ENCODE measurements at regions not wholly inside any gene's neighbourhood (a gene's known extent, or its start where the extent isn't known, plus 50 kb on each side); places are given as distances from the start of the nearest gene placed in this dataset.

DNA sequence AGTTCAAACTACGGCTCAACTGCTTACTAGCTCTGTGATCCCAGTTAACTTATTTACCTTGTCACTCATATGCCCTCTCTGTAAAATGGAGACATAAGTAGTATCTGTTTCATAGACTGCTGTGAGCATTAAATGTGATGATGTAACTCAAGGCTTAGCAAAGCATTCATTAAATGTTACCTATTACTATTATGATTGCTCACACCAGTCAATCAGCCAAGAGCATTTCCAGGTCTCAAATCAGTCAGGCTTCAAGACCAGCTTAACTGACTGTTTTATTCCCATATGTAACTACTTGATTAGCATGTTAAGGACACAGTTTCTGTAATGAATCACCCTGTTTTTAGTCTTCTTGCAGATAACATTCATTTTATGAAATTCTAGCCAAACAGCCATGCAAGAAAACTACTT is 413.3 kb downstream of the MLLT3 start:
- H3K4me2 ChIP-seq (ENCODE audit: low read length) = no peak overlapping the region
- no peak for DNase-seq (ENCODE audit: low read depth)
- no peaks in the 10 kb centered on the region for H4K20me1 ChIP-seq (ENCODE audit: insufficient read depth, low read length)
- peaks cover 24% of the 10 kb centered on the region for H3K4me1 Mint-ChIP-seq (ENCODE audit: low read depth, unreplicated experiment)
- no peak overlapping the region for H3K27ac ChIP-seq (ENCODE audit: low read depth, low read length)
- no peaks in the 10 kb centered on the region for H3K27me3 Mint-ChIP-seq (ENCODE audit: low read depth, unreplicated experiment)
- no peaks in the 10 kb centered on the region for H3K36me3 Mint-ChIP-seq (ENCODE audit: low read depth, unreplicated experiment)
- H2AFZ ChIP-seq (ENCODE audit: low read depth, low read length) = no peak overlapping the region
- H3K27me3 ChIP-seq (ENCODE audit: insufficient read depth, low read length) = no peaks in the 10 kb centered on the region
- H3K79me2 ChIP-seq (ENCODE audit: insufficient read depth, low read length) = no peaks in the 10 kb centered on the region
- H3K9me3 ChIP-seq (ENCODE audit: insufficient read depth, low read depth, low read length) = no peaks in the 10 kb centered on the region
- H3K9ac ChIP-seq (ENCODE audit: low read length) = no peak overlapping the region
- H3K4me3 ChIP-seq (ENCODE audit: insufficient read depth, low read depth, low read length) = no peak overlapping the region
- no peak overlapping the region for H3K4me3 Mint-ChIP-seq (ENCODE audit: unreplicated experiment)
- TF ChIP-seq EZH2 (IDR thresholded peaks at IDR 0.05; ENCODE audit: insufficient read depth, low read length) = no peak
- TF ChIP-seq CTCF (IDR thresholded peaks at IDR 0.05; ENCODE audit: insufficient read depth, low read depth, low read length) = no peak
- H3K36me3 ChIP-seq (ENCODE audit: insufficient read depth, low read length) = no peaks in the 10 kb centered on the region
- H3K4me1 ChIP-seq (ENCODE audit: insufficient read depth, low read length) = no peaks in the 10 kb centered on the region
- FAIRE-seq = no peak
- peak overlapping the region; percentile 83 for H3K27ac Mint-ChIP-seq (ENCODE audit: unreplicated experiment)
- H3K9me3 Mint-ChIP-seq (ENCODE audit: unreplicated experiment) = no peaks in the 10 kb centered on the region

GRCh38 chr9:20208226-20208625 is 414.1 kb downstream of the MLLT3 start:
- Histone ChIP-seq H3K4me1 (ENCODE audit: insufficient read depth, low read length) (no peaks in the 10 kb centered on the region), H4K20me1 (ENCODE audit: insufficient read depth, low read length) (no peaks in the 10 kb centered on the region), H3K27me3 (ENCODE audit: insufficient read depth, low read length) (no peaks in the 10 kb centered on the region), H3K79me2 (ENCODE audit: insufficient read depth, low read length) (no peaks in the 10 kb centered on the region), H3K27ac (ENCODE audit: low read depth, low read length) (no peak overlapping the region), H3K9ac (ENCODE audit: low read length) (no peak overlapping the region), H3K4me2 (ENCODE audit: low read length) (no peak overlapping the region), H3K4me3 (ENCODE audit: insufficient read depth, low read depth, low read length) (no peak overlapping the region), H2AFZ (ENCODE audit: low read depth, low read length) (no peak overlapping the region), H3K9me3 (ENCODE audit: insufficient read depth, low read depth, low read length) (no peaks in the 10 kb centered on the region), H3K36me3 (ENCODE audit: insufficient read depth, low read length) (no peaks in the 10 kb centered on the region)
- peaks cover 24% of the 10 kb centered on the region for H3K4me1 Mint-ChIP-seq (ENCODE audit: low read depth, unreplicated experiment)
- no peak for FAIRE-seq
- no peak for TF ChIP-seq EZH2 (IDR thresholded peaks at IDR 0.05; ENCODE audit: insufficient read depth, low read length)
- TF ChIP-seq CTCF (IDR thresholded peaks at IDR 0.05; ENCODE audit: insufficient read depth, low read depth, low read length) = no peak
- DNase-seq (ENCODE audit: low read depth) = no peak
- H3K27ac Mint-ChIP-seq (ENCODE audit: unreplicated experiment) = no peak overlapping the region
- no peaks in the 10 kb centered on the region for H3K36me3 Mint-ChIP-seq (ENCODE audit: low read depth, unreplicated experiment)
- no peak overlapping the region for H3K4me3 Mint-ChIP-seq (ENCODE audit: unreplicated experiment)
- H3K27me3 Mint-ChIP-seq (ENCODE audit: low read depth, unreplicated experiment) = no peaks in the 10 kb centered on the region
- no peaks in the 10 kb centered on the region for H3K9me3 Mint-ChIP-seq (ENCODE audit: unreplicated experiment)

DNA sequence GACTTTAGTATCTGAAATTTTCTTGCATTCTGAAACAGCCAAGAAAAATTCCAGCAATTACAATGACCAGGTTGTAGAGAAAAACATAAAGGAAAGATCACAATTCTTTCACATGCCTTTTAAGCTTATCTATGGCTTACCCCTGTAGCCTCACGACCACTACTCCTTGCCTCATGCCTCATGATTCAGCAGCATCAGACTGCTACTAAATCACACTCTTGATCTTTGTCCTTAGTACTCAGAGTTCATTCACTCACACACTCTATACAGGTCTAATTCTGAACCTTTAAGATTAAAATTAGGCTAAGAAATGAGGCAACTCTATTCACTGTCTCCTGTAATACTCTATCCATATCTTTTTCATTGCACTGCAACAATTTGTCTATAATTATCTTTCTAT is 415.1 kb downstream of the MLLT3 start:
- Mint-ChIP-seq H3K4me1 (ENCODE audit: low read depth, unreplicated experiment) (peaks cover 24% of the 10 kb centered on the region), H3K27me3 (ENCODE audit: low read depth, unreplicated experiment) (no peaks in the 10 kb centered on the region), H3K36me3 (ENCODE audit: low read depth, unreplicated experiment) (no peaks in the 10 kb centered on the region), H3K9me3 (ENCODE audit: unreplicated experiment) (no peaks in the 10 kb centered on the region), H3K27ac (ENCODE audit: unreplicated experiment) (no peak overlapping the region), H3K4me3 (ENCODE audit: unreplicated experiment) (no peak overlapping the region)
- TF ChIP-seq CTCF (IDR thresholded peaks at IDR 0.05; ENCODE audit: insufficient read depth, low read depth, low read length) (no peak), EZH2 (IDR thresholded peaks at IDR 0.05; ENCODE audit: insufficient read depth, low read length) (no peak)
- Histone ChIP-seq H3K9ac (ENCODE audit: low read length) (no peak overlapping the region), H3K36me3 (ENCODE audit: insufficient read depth, low read length) (no peaks in the 10 kb centered on the region), H3K4me1 (ENCODE audit: insufficient read depth, low read length) (no peaks in the 10 kb centered on the region), H3K79me2 (ENCODE audit: insufficient read depth, low read length) (no peaks in the 10 kb centered on the region), H3K27me3 (ENCODE audit: insufficient read depth, low read length) (no peaks in the 10 kb centered on the region), H2AFZ (ENCODE audit: low read depth, low read length) (no peak overlapping the region), H3K4me2 (ENCODE audit: low read length) (no peak overlapping the region), H3K9me3 (ENCODE audit: insufficient read depth, low read depth, low read length) (no peaks in the 10 kb centered on the region), H4K20me1 (ENCODE audit: insufficient read depth, low read length) (no peaks in the 10 kb centered on the region), H3K27ac (ENCODE audit: low read depth, low read length) (no peak overlapping the region), H3K4me3 (ENCODE audit: insufficient read depth, low read depth, low read length) (no peak overlapping the region)
- FAIRE-seq = no peak
- DNase-seq (ENCODE audit: low read depth) = no peak

Data from astrocyte (in vitro differentiated cells and primary cell).